ENCODE measurements at regions not wholly inside any gene's neighbourhood (a gene's known extent, or its start where the extent isn't known, plus 50 kb on each side); places are given as distances from the start of the nearest gene placed in this dataset.

DNA sequence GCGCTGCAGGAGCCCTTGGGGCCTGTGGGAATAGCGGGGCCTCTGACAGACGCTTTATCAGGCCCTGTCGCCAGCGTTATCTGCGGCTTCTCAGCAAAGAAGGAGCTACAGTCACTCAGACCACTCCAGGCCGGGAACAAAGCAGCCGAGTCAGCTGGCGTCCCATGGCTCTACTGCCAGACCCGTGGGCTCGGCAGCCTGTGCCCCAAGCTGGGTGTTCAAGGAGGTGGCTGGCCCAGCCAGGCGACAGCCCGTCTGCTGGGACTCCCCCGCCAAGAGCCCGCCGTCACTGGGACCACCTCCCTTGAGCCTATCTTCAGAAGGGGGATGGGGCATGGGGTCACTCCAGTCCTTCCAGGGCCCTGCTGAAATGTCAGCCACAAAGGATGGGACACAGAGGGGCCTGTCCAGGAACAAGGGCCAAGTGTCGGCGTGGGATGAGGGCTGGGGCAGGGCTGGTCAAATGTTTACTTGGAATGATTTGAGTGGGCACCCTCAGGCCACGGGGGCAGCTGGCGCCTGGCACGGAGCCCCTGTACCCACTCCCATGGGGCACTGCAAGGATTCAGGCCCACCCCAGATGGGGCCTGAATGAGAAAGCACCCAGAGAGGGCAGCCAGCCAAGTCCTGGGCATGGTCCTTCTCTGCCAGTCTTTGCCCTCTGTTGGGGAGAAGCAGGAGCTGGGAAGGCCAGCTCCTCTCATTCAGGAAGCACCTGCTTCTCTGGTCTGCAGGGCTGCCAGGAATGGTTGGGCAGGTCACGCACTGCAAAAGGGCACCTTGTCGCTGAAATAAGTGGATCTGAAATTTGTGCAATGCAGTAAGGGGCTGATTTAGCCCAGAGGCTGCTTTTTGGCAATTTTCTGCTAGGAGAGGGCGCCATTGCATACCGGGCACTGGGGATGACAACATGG, 148.3 kb downstream of the SMAD6 start:
- H3K27ac Mint-ChIP-seq: peak overlapping the region in 1 of 6 donors; percentile 51
- no peak for ATAC-seq (ENCODE audit: low read depth in 2 of 2)

DNA sequence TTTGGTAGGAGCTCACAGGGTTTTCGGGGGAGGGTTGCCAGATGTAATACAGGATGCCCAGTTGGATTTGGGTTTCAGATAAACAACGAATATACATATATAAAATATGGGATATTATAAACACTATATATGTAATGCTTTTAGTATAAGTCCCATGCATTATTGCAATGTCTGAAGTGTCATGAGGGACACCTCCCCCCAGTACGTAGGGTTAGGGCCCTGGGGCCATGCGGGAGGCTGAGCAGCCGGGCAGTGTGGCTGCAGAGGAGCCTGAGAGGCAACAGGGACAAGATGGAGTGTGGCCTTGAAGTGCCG, 148.9 kb downstream of the SMAD6 start:
- ATAC-seq (ENCODE audit: low read depth in 2 of 2) (no peak), DNase-seq (no peak)
- H3K4me1 Mint-ChIP-seq: peaks cover 13 to 18% (median 17%) of the 10 kb centered on the region in 3 donors
- no peaks in the 10 kb centered on the region for H3K9me3 Mint-ChIP-seq
- peak overlapping the region in 7 of 8 donors; percentile 23 to 85 (median 54) for H3K4me3 Mint-ChIP-seq
- H3K27me3 Mint-ChIP-seq: peaks cover 5 to 44% (median 34%) of the 10 kb centered on the region in 3 donors
- H3K36me3 Mint-ChIP-seq: no peaks in the 10 kb centered on the region
- H3K27ac Mint-ChIP-seq: peak overlapping the region in 1 of 6 donors; percentile 59

More for the DNA sequence above, 148.3 kb downstream of the SMAD6 start:
- Mint-ChIP-seq H3K36me3 (no peaks in the 10 kb centered on the region), H3K27me3 (peaks cover 5 to 46% (median 33%) of the 10 kb centered on the region in 3 donors), H3K9me3 (no peaks in the 10 kb centered on the region), H3K4me1 (peaks cover 13 to 18% (median 17%) of the 10 kb centered on the region in 3 donors), H3K4me3 (peak overlapping the region in 1 of 8 donors; percentile 47)
- no peak for DNase-seq

- peaks cover 5 to 40% (median 32%) of the 10 kb centered on the region in 3 donors for H3K27me3 Mint-ChIP-seq
- peaks cover 13 to 18% (median 17%) of the 10 kb centered on the region in 3 donors for H3K4me1 Mint-ChIP-seq
- peak; percentile 66 for DNase-seq
- ATAC-seq (ENCODE audit: low read depth in 2 of 2): peak; percentile 97
- no peaks in the 10 kb centered on the region for H3K36me3 Mint-ChIP-seq
- H3K9me3 Mint-ChIP-seq: no peaks in the 10 kb centered on the region
- peak overlapping the region in 7 of 8 donors; percentile 23 to 85 (median 57) for H3K4me3 Mint-ChIP-seq
- H3K27ac Mint-ChIP-seq: peak overlapping the region in 4 of 6 donors; percentile 8 to 80 (median 45)
Observed at GRCh38 chr15:66851311-66852063, 149.5 kb downstream of the SMAD6 start.

GRCh38 chr15:66852064-66852905, 150.2 kb downstream of the SMAD6 start:
- Mint-ChIP-seq H3K27me3 (peaks cover 5 to 45% (median 38%) of the 10 kb centered on the region in 3 donors), H3K4me3 (peak overlapping the region in 5 of 8 donors; percentile 20 to 67 (median 32)), H3K36me3 (no peaks in the 10 kb centered on the region), H3K4me1 (peaks cover 13 to 18% (median 17%) of the 10 kb centered on the region in 3 donors), H3K27ac (peak overlapping the region in 1 of 6 donors; percentile 26), H3K9me3 (no peaks in the 10 kb centered on the region)
- ATAC-seq (ENCODE audit: low read depth in 2 of 2) (no peak), DNase-seq (no peak)

DNA sequence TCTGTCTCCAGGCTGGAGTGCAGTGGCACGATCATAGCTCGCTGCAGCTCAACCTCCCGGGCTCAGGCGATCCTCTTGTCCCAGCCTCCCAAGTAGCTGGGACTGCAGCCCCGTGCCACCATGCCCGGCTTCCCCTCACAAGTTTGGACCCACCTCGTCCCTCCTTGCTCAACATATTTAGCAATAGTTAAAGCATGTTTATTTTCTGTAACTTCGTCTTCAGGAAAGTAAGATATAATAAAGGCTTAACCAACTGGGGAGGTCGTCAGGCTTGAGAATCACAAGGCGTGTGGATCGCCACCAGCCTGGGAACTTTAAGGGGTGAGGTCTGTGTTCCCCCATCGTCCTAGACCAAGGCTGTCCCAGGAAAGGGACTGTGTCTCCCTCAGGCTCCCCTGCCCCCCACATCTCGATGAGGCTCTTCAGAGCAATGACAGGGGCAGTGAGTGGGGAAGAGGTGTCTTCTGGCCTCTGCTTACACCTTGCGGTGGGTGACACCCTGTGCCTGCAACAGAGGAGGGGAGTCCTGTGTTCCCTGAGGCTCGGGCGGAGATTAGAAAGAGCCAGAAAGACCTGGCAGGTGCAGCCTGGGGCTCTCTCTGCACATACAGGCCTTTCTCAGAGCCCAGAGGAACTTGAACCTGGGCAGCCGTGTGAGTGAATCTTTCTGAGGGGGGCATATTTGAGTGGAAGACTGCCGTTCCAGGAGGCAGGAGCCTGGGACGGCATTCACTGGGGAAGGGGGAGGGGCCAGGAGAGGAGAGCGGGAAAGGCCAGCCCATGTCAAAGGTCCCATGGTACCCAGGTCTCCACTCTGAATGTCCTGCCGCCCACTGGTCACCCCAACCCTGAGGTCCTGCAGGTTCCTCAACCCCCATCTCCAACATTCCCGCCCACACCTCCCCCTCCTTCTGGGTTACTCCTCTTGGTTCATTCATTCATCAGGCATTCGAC, 152.3 kb downstream of the SMAD6 start:
- DNase-seq (no peak), ATAC-seq (ENCODE audit: low read depth in 2 of 2) (no peak)
- Mint-ChIP-seq H3K27ac (no peak overlapping the region), H3K36me3 (no peaks in the 10 kb centered on the region), H3K27me3 (peaks cover 10 to 47% (median 40%) of the 10 kb centered on the region in 3 donors), H3K9me3 (no peaks in the 10 kb centered on the region), H3K4me1 (peaks cover 13 to 17% (median 13%) of the 10 kb centered on the region in 3 donors), H3K4me3 (no peak overlapping the region)

- no peak for ATAC-seq (ENCODE audit: low read depth in 2 of 2)
- no peak overlapping the region for H3K4me3 Mint-ChIP-seq
- H3K4me1 Mint-ChIP-seq: peaks cover 13 to 17% (median 13%) of the 10 kb centered on the region in 3 donors
- H3K27ac Mint-ChIP-seq: no peak overlapping the region
- H3K36me3 Mint-ChIP-seq: no peaks in the 10 kb centered on the region
- no peak for DNase-seq
- no peaks in the 10 kb centered on the region for H3K9me3 Mint-ChIP-seq
- H3K27me3 Mint-ChIP-seq: peaks cover 10 to 52% (median 40%) of the 10 kb centered on the region in 3 donors
Observed at GRCh38 chr15:66855041-66855440, 153.0 kb downstream of the SMAD6 start.

GRCh38 chr15:66857694-66858093, 155.7 kb downstream of the SMAD6 start:
- Mint-ChIP-seq H3K36me3 (no peaks in the 10 kb centered on the region), H3K4me3 (no peak overlapping the region), H3K4me1 (peaks cover 6 to 9% (median 7%) of the 10 kb centered on the region in 3 donors), H3K27ac (no peak overlapping the region), H3K9me3 (no peaks in the 10 kb centered on the region), H3K27me3 (peaks cover 10 to 41% (median 28%) of the 10 kb centered on the region in 3 donors)
- ATAC-seq (ENCODE audit: low read depth in 2 of 2) (no peak), DNase-seq (no peak)

GRCh38 chr15:66858423-66859207, 156.6 kb downstream of the SMAD6 start:
- H3K27me3 Mint-ChIP-seq: peaks cover 10 to 37% (median 25%) of the 10 kb centered on the region in 3 donors

GRCh38 chr15:66859688-66860253, 157.7 kb downstream of the SMAD6 start:
- DNase-seq (no peak), ATAC-seq (ENCODE audit: low read depth in 2 of 2) (no peak)
- no peaks in the 10 kb centered on the region for H3K36me3 Mint-ChIP-seq
- H3K27ac Mint-ChIP-seq: no peak overlapping the region
- H3K4me3 Mint-ChIP-seq: no peak overlapping the region
- peaks cover 25 to 27% (median 26%) of the 10 kb centered on the region in 3 donors for H3K4me1 Mint-ChIP-seq
- H3K27me3 Mint-ChIP-seq: peaks cover 10 to 29% (median 17%) of the 10 kb centered on the region in 3 donors
- no peaks in the 10 kb centered on the region for H3K9me3 Mint-ChIP-seq

More at GRCh38 chr15:66858423-66859207, 156.6 kb downstream of the SMAD6 start:
- H3K27ac Mint-ChIP-seq: no peak overlapping the region
- H3K36me3 Mint-ChIP-seq: no peaks in the 10 kb centered on the region
- H3K9me3 Mint-ChIP-seq: no peaks in the 10 kb centered on the region
- peaks cover 14 to 19% (median 15%) of the 10 kb centered on the region in 3 donors for H3K4me1 Mint-ChIP-seq
- no peak for ATAC-seq (ENCODE audit: low read depth in 2 of 2)
- DNase-seq: no peak
- no peak overlapping the region for H3K4me3 Mint-ChIP-seq

- DNase-seq: no peak
- no peak for ATAC-seq (ENCODE audit: low read depth in 2 of 2)
- Mint-ChIP-seq H3K4me1 (peaks cover 33 to 38% (median 36%) of the 10 kb centered on the region in 3 donors), H3K9me3 (peaks cover 0 to 2% (median 0%) of the 10 kb centered on the region in 7 donors), H3K4me3 (no peak overlapping the region), H3K27ac (no peak overlapping the region), H3K36me3 (no peaks in the 10 kb centered on the region), H3K27me3 (peaks cover 5 to 20% (median 7%) of the 10 kb centered on the region in 3 donors)
Observed at GRCh38 chr15:66860844-66861243, 158.8 kb downstream of the SMAD6 start.

Data from naive B cell (primary cell).